ENCODE measurements at regions not wholly inside any gene's neighbourhood (a gene's known extent, or its start where the extent isn't known, plus 50 kb on each side); places are given as distances from the start of the nearest gene placed in this dataset.

DNA sequence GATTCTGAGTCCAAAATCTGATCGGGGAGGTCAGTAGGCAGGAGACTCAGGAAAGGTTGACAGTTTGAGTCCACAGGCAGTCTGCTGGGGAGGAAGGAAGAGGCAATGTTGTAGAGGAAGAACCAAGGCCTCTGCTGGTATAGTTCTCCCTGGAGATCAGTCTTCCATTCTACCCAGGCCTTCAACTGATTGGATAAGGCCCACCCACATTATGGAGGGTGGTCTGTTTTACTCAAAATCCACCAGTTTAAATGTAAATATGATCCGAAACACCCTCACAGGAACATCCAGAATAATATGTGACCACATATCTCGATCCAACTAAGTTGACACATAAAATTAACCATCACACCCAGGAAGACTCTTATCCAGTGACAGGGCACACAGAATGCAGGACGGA lies 425.3 kb upstream of the ZMIZ1 start:
- TF ChIP-seq POLR2A (IDR thresholded peaks at IDR 0.05): no peak
- TF ChIP-seq, protein P1, sequence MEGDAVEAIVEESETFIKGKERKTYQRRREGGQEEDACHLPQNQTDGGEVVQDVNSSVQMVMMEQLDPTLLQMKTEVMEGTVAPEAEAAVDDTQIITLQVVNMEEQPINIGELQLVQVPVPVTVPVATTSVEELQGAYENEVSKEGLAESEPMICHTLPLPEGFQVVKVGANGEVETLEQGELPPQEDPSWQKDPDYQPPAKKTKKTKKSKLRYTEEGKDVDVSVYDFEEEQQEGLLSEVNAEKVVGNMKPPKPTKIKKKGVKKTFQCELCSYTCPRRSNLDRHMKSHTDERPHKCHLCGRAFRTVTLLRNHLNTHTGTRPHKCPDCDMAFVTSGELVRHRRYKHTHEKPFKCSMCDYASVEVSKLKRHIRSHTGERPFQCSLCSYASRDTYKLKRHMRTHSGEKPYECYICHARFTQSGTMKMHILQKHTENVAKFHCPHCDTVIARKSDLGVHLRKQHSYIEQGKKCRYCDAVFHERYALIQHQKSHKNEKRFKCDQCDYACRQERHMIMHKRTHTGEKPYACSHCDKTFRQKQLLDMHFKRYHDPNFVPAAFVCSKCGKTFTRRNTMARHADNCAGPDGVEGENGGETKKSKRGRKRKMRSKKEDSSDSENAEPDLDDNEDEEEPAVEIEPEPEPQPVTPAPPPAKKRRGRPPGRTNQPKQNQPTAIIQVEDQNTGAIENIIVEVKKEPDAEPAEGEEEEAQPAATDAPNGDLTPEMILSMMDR (IDR thresholded peaks at IDR 0.05): no peak

Measured in tibial nerve (tissue), 3 donors.